ENCODE measurements at regions not wholly inside any gene's neighbourhood (a gene's known extent, or its start where the extent isn't known, plus 50 kb on each side); places are given as distances from the start of the nearest gene placed in this dataset.

DNA sequence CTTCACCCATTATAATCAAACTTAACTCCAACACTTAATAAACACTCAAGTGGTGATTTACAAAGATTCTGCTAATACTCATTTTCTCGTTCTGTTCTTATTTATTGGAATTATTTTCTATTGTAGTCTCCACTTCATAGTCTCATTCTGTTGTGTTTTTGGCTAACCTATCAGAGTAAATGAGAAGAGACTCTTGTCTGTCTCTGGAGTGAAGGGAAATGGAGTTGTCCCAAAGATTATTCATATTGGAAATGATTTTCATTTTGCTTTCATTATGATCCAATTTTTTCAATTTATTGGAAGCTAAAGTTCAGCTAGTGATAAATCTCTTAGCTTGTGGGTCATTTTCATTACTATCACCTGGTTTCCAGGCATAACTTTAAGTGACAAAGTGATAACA lies 454.9 kb upstream of the JAG1 start:
- no peak for TF ChIP-seq JUND (IDR thresholded peaks at IDR 0.05; ENCODE audit: low read length)
- no peak for TF ChIP-seq RAD21 (IDR thresholded peaks at IDR 0.05 in 1 of 2, conservative IDR thresholded peaks at IDR 0.05 in 1 of 2; ENCODE audit: low read depth in 2 of 2, low read length in 2 of 2)

Data from H1 (cell line).